ENCODE measurements at regions not wholly inside any gene's neighbourhood (a gene's known extent, or its start where the extent isn't known, plus 50 kb on each side); places are given as distances from the start of the nearest gene placed in this dataset.

GRCh38 chr9:28317745-28318144 lies 744.5 kb upstream of the C9orf72 start:
- DNase-seq (ENCODE audit: low read depth, low spot score) (no peak), ATAC-seq (no peak)
- in situ Hi-C loops (cut with HindIII; ENCODE audit: low pct_unique_long_range_greater_than_20kb, low sequenced_read_pairs), result no loop called here
- Histone ChIP-seq H3K27me3 (ENCODE audit: control insufficient read depth, insufficient read depth, low read length) (no peaks in the 10 kb centered on the region), H3K4me3 (ENCODE audit: low read depth in 2 of 2, low read length in 2 of 2) (no peak overlapping the region), H3K9me3 (ENCODE audit: control insufficient read depth, insufficient read depth, low read depth, low read length) (no peaks in the 10 kb centered on the region), H3K4me1 (ENCODE audit: control insufficient read depth, insufficient read depth, low read length) (no peaks in the 10 kb centered on the region), H3K36me3 (ENCODE audit: control insufficient read depth, insufficient read depth, low read length) (no peaks in the 10 kb centered on the region), H3K27ac (ENCODE audit: low read length) (no peak overlapping the region)
- intact Hi-C loops (cut with micrococcal nuclease; ENCODE audit: unreplicated experiment), result no loop called here
- no TSS peak for BruUV-seq (replicated peaks)
- POLR2A ChIA-PET, result no interaction called here
- CTCF ChIA-PET, result no interaction called here
- no peak for TF ChIP-seq TCF7L2 (IDR thresholded peaks at IDR 0.05; ENCODE audit: low read depth, low read length)
- no peak for TF ChIP-seq POLR2AphosphoS5 (IDR thresholded peaks at IDR 0.05; ENCODE audit: low read depth, low read length)
- TF ChIP-seq SIN3A (IDR thresholded peaks at IDR 0.05; ENCODE audit: borderline replicate concordance, insufficient read depth, low read depth, low read length), result no peak
- no peak for TF ChIP-seq CTCF (IDR thresholded peaks at IDR 0.05)
- no peak for TF ChIP-seq REST (IDR thresholded peaks at IDR 0.05; ENCODE audit: insufficient read depth in 1 of 2, low read depth in 2 of 2, low read length in 1 of 2)

DNA sequence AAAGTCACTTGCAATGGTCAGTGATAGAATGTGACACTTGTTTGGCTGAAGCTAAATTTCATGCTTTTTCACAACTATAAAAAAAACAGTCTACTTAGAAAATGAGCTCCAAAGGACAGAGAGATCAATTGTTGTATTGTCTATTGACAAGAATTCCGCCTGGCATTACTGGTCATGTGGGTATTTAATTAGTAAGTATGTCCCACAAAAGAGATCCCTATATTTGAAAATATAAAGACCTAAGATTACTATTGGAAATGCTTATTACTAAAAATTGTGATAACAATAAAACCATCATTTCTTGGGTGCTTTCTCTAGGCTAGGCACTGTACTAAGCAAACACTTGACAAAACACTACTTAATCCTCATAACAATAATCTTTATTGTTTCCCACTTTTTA lies 745.2 kb upstream of the C9orf72 start:
- BruUV-seq (replicated peaks), result no TSS peak
- in situ Hi-C loops (cut with HindIII; ENCODE audit: low pct_unique_long_range_greater_than_20kb, low sequenced_read_pairs), result no loop called here
- CTCF ChIA-PET, result no interaction called here
- Histone ChIP-seq H3K4me3 (ENCODE audit: low read depth in 2 of 2, low read length in 2 of 2) (no peak overlapping the region), H3K27ac (ENCODE audit: low read length) (no peak overlapping the region), H3K27me3 (ENCODE audit: control insufficient read depth, insufficient read depth, low read length) (no peaks in the 10 kb centered on the region), H3K36me3 (ENCODE audit: control insufficient read depth, insufficient read depth, low read length) (no peaks in the 10 kb centered on the region), H3K9me3 (ENCODE audit: control insufficient read depth, insufficient read depth, low read depth, low read length) (no peaks in the 10 kb centered on the region), H3K4me1 (ENCODE audit: control insufficient read depth, insufficient read depth, low read length) (no peaks in the 10 kb centered on the region)
- no peak for TF ChIP-seq CTCF (IDR thresholded peaks at IDR 0.05)
- no peak for ATAC-seq
- POLR2A ChIA-PET, result no interaction called here
- intact Hi-C loops (cut with micrococcal nuclease; ENCODE audit: unreplicated experiment), result no loop called here
- no peak for DNase-seq (ENCODE audit: low read depth, low spot score)

DNA sequence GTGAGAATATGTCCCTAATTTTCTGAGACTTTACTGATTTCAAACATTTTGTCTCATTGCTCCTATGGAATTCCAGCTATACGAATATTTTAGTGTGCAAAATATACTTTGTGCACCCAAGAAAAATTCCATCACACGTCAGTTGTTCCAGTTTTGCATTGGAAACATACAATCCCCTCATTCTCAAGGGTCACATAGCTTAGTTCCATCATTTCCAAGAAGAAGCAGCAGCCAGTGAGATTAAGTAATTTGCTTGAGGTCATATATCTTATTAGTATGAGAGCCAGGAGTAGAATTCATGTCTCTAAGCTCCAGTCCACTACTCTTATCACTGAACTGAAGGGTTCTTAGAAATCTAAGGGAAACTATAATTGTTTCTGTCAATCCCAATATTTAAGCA lies 746.7 kb upstream of the C9orf72 start:
- no TSS peak for BruUV-seq (replicated peaks)
- in situ Hi-C loops (cut with HindIII; ENCODE audit: low pct_unique_long_range_greater_than_20kb, low sequenced_read_pairs) (no loop called here), intact Hi-C loops (cut with micrococcal nuclease; ENCODE audit: unreplicated experiment) (no loop called here)
- H3K27me3 ChIP-seq (ENCODE audit: control insufficient read depth, insufficient read depth, low read length), result no peaks in the 10 kb centered on the region
- ChIA-PET POLR2A (no interaction called here), CTCF (no interaction called here)
- DNase-seq (ENCODE audit: low read depth, low spot score), result no peak
- H3K36me3 ChIP-seq (ENCODE audit: control insufficient read depth, insufficient read depth, low read length), result no peaks in the 10 kb centered on the region
- H3K4me3 ChIP-seq (ENCODE audit: low read depth in 2 of 2, low read length in 2 of 2), result no peak overlapping the region
- no peak for TF ChIP-seq CTCF (IDR thresholded peaks at IDR 0.05)
- TF ChIP-seq POLR2AphosphoS5 (IDR thresholded peaks at IDR 0.05; ENCODE audit: low read depth, low read length), result no peak
- TF ChIP-seq TCF7L2 (IDR thresholded peaks at IDR 0.05; ENCODE audit: low read depth, low read length), result no peak
- no peak for TF ChIP-seq SIN3A (IDR thresholded peaks at IDR 0.05; ENCODE audit: borderline replicate concordance, insufficient read depth, low read depth, low read length)
- no peak for TF ChIP-seq REST (IDR thresholded peaks at IDR 0.05; ENCODE audit: insufficient read depth in 1 of 2, low read depth in 2 of 2, low read length in 1 of 2)
- no peak for ATAC-seq
- no peaks in the 10 kb centered on the region for H3K9me3 ChIP-seq (ENCODE audit: control insufficient read depth, insufficient read depth, low read depth, low read length)
- no peaks in the 10 kb centered on the region for H3K4me1 ChIP-seq (ENCODE audit: control insufficient read depth, insufficient read depth, low read length)
- H3K27ac ChIP-seq (ENCODE audit: low read length), result no peak overlapping the region
